HL-60/S4 treated with retinoic acid at 250 ng/mL for 4 days and 3 days (cell line): ENCODE measurements at regions not wholly inside any gene's neighbourhood (a gene's known extent, or its start where the extent isn't known, plus 50 kb on each side); places are given as distances from the start of the nearest gene placed in this dataset.

ENCODE experiments used
- in situ Hi-C: fragments of 300-500 bp; cut with MboI; formaldehyde crosslinking; loops from 2 replicates; pipeline ENCODE4 v1.7.0; 2022; ENCODE audit warnings: low sequenced_read_pairs

DNA sequence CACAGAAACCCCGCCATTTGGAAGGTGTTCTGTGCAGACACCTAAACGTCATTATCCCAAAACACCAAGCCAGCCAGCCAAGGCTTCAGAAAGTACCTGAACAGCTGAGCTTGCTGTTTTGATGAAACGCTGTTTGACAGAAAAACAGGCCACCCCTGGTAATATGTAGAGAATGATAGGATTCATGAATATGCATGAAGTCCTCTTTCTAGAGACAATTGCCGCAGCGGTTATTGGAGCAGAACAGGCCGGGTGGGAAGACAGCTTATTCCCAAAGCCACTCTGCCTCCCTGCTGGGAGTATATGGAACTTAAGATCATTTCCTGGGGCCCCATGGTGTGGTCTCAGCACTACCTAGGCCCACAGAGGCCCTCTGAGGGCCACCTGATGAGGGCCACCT, 229.5 kb downstream of the UQCRFS1 start:
- in situ Hi-C loops, result no loop called here

DNA sequence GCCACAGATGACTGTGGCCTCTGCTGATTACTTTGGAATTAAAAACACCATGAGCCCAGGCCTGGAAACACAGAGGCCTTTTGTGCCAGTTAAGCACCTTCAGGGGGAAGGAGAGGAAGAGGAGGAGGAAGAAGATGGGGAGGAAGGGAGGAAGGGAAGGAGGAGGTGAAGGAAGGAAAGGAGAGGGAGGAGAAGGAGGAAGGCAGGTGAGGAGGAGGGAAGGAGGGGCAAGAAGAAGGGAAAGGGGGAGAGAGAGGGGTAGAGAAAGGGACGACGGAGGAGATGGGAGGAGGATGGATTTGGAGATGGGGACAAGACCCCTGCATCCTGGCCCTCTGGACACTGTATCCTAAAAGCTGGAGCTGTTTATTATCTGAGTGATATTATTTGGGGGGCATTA, 231.0 kb downstream of the UQCRFS1 start:
- in situ Hi-C loops, result no loop called here

DNA sequence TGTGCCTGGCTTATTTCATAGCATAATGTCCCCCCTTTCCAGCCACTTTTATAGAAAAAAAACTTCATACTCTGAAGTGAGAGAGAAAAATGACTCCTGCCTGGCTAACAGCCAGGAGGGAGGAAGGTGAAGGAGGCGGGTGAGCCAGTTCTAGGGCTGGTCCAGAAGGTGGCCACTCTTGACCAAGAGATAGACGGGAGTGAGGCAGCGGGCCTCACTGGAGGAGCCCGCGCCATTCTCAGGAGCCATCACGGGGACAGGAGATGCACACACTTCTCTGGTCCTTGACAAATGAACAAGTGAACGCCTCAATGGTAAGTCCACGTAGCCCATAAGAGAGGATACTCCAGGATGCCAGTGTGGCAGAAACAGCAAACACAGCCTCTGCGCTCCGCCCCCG, 231.4 kb downstream of the UQCRFS1 start:
- in situ Hi-C loops, result no loop called here

DNA sequence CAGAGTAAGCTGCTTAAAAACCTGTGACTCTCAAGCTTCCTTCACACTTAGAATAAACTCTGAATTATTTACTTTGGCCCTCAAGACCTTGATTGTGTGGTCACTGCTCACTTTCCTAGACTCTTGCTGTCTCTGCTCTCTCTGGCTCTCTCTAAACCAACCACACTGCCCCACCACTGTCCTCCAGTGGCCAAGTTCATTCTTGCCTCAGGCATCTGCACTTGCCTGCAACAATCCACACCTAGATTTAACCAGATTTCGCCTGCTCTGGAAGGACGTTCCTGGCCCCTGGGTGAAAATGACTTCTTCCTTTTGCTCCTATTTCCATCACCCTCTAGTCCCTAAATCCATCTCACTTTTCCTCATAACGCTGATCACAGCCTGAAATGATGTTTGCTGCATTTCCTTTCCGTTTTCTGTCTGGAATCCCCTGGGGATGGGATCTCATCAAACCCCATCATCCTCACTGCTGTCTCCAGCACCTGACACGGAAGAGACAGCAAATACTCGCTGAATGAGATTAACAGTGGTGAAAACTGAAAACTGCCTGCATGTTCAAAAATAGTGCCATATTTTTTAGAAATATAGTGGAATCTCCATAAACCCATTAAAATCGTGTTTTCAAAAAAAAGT, 232.6 kb downstream of the UQCRFS1 start:
- in situ Hi-C loops, result no loop called here

DNA sequence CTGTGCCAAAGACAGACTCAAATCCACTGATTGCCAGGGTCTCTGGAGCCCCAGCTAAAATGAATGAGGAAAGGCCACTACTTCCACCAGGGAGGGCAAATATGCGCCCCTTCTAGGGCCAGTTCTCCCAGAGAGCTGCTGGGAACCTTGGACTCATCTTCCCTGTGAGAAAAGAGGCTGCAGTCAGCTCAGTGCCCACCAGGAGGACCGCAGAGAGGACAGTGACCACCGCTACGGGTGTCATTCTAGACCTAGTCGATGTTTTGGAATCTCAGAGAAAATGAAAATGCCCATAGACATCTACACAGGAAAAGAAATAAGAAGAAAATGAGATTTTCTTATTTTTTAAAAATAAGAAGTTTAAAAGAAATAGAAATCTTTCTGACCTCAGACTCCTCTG, 235.1 kb downstream of the UQCRFS1 start:
- in situ Hi-C loops, result no loop called here

DNA sequence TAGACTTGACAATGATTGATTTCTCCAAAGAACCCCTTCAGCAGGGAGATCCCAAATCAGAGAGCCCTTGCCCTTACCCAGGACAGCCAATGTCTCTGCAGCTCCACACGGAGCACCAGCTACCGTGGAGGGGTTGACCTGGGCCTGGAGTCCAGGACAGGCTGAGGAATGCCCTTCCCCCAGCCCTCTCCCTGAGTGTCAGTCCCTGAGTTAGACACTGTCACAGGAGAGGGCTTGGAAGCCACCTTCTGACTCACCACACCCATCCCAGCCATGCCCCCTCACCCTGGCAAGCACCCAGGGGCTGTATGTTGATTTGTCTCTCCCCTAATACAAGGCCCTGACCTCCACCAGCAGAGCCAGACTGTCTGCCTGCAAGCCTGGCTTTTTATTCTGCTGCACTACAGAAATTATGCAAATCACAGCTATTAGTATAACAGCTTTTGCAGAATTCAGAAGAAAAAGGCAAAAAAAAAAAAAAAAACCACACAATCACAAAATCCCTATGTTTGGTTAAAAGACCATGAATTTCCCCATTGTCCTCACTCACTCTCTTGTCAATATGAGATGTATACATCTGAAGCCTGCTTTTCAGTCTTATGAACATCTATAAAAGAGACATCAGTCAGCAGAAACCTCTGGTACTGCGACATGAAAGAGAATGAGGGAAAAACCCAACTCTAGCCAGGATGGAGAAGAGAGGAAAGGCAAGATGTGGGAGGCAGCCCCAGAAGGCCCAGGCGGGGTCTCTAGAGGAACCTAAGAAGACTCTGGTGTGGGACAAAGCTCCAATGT, 240.7 kb downstream of the UQCRFS1 start:
- in situ Hi-C loops, result no loop called here

DNA sequence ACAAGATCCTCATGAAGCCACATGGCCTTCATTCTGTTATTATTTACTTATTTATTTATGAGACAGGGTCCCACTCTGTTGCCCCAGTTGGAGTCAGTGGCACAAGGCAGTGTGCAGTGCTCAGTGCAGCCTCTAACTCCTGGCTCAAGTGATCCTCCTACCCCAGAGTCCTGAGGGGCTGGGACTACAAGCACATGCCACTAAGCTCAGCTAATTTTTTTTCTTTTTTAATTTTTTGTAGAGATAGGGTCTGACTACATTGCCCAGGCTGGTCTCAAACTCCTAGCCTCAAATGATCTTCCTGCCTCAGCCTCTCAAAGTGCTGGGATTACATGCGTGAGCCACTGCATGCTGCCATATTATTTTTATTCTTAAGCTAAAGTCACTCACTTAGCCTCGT, 241.4 kb downstream of the UQCRFS1 start:
- in situ Hi-C loops, result no loop called here

DNA sequence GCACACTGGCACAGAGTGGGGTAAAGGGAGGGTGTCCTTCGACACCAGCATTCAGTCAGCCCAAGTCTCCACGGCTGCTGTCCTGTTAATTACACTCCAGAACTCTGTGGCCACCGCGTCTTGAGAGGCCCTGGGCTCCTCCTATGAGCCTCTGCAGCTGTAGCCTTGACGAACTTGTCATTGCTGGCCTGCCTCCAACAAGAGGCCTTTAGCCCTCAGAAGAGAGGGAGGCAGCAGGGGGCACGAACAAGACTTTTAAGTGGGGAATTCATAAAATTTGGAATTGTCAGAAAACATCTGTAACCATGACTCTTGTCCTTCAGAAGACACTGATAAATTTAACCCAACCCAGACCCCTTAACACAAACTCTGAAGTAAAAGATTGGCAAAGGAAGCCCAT, 241.9 kb downstream of the UQCRFS1 start:
- in situ Hi-C loops, result no loop called here

DNA sequence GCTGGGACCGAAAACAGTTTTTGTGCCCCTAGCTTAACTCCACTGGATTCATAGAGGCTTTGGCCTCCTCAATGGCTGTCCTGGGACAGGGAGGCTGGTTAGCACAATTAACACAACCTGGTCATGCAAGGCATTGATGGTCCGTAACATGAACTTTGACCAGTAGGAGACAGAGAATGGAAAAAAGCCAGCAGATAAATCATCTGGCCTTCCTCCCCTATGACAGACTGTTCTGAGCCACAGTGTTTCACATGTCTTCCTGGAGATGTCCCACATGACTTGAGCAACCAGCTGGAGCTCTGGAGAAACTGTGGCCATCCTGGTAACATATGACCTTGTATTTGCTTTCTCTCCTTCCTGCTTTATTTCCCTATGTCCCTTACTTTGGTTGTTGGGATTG, 244.2 kb downstream of the UQCRFS1 start:
- in situ Hi-C loops, result no loop called here

DNA sequence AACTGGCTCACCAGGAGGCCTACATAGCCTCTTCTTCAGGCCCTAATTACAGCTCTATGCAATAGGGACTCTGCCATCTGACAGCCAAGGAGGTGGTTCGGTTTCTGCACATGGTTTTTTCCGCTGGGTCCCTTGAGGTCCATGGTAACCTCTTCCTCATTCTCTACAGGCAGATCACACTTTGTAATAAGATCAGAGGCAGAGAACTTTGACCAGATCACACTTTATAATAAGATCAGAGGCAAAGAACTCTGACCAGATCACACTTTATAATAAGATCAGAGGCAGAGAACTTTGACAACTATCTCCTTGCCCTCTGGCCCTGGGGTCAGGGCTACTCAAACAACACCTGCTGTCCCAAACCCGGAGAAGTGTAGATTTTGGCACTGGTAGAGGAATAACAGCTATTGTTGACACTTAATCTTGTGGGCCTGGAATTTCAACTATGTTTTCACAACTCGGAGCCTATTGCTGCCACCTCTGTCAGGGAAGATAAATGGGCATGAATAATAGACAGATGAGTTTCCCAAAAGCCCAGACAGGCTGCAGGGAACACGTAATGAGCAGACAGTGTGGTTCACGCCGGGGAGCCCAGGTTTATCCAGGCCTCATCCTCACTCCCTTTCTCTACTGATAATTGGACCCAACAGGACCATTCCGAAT, 246.1 kb downstream of the UQCRFS1 start:
- in situ Hi-C loops, result no loop called here

DNA sequence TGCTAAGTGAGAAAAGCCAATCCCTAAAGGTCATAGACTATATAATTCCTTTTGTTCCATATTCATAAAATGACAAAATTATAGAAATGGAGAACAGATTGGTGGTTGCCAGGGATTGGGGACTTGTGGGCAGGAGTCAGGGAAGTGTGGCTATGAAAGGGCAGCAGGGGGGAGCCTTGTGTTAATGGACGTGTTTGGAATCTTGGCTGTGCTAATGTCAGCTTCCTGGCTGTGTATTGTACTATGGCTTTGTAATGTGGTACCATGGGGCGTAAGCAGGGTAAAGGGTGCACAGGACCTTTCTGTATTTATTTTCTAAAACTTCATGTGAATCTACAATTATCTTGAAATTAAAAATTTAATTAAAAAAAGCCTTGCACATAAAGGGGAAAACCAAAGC, 248.5 kb downstream of the UQCRFS1 start:
- in situ Hi-C loops, result no loop called here

DNA sequence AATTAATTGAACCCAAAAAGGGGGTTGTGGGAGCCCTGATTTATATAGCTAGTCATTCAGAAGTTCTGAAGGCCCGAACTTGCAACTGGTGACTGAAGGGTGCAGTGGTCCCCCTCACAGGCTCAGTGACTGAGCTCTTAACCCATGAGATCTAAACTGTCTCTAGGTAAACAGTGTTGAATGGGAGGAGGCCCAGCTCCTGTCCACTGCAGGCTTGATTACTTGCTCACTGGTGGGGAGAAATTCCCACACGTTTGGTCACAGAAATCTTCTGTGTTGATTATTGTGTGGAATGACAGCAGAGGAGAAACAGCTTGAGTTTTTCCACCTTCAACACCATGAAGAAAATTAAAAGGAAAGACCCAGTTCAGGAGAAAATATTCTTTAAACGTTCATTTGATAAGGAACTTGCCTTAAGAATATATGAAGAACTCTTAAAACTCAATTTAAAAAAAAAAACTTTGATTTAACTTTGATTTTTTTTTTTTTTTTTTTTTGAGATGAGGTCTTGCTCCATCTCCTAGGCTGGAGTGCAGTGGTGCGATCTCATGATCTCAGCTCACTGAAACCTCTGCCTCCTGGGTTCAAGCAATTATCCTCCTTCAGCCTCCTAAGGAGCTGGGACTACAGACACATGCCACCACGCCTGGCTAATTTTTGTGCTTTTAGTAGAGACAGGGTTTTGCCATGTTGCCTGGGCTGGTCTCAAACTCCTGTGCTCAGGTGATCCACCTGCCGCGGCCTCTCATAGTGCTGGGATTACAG, 249.3 kb downstream of the UQCRFS1 start:
- in situ Hi-C loops, result no loop called here

DNA sequence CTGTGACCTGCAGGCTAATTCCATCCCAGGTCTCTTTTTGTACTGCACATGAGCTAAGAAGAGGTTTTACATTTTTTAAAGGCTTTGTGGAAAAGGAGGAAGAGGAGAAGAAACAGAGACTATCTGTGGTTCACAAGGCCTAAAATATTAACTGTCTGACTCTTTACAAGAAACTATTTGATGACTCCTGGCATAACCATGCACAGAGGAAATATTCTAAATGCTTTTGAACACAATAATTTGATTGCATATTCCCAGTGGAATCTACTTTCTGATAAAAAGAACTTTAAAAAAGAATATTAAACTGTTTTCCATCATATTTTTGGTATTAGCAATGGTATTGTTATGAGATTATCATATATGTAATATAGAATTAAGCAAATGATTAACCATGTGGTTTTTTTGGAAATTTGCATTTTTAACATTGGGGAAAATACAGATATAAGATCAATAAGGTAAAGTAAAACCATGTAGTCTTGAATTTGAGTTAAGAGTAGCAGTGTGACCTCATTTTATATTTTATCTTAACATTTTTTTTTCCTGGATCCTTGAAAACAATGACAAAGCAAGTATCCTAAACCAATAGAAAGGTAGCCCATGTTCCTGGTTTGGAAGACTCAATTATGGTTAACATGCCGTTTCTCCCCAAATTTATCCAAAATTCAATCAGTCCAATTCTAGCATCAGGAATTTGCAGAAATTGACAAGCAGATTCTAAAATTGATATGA, 251.0 kb downstream of the UQCRFS1 start:
- in situ Hi-C loops, result no loop called here

DNA sequence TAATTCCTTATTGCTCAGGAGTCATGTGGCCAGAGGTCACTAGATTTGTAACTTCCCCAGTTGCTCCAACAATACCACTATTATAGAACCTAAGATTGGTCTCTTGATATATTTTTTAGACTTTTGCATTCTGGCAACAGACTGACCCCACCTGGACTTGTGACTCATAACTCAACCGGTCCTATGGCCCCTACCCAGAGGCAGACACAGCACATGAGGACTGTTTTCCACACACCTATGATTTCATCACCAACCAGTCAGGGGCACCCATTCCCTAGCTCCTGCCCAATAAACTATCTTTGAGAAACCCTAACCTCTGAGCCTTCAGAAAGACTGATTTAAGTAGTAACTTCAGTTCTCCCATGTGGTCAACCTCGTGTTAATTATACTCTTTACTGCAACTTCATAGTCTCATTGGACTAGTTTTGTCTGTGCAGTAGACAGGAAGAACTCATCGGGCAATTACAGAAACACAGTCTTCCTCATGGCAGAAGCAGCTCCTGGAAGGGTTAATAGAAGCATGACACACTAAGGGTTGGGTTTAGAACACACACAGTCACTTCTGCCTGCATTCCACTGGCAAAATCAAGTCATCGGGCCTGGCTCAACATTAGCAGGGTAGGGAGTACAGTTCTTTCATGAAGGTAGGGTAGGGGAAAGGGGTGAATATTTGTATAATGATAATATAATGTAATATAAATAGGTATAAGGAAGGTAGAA, 251.8 kb downstream of the UQCRFS1 start:
- in situ Hi-C loops, result no loop called here

DNA sequence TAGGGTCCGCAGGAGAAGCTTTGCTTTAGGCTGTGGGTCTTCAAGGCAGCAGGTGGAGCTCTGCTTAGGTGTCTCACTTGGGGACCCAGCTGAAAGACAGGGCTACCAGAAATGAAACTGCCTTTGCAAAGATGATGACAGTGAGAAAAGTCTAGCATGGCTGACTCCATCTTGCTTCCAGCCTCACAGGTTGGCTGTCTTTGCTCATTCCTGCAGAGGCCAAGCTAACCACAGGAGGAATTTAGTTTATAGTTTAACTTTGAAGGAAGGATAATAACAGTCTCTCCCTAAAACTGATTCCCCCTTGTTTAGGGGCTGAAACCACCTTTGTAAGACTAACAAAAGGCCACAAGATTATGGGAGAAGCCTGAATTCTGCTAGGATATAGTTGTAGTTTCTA, 252.4 kb downstream of the UQCRFS1 start:
- in situ Hi-C loops, result no loop called here

DNA sequence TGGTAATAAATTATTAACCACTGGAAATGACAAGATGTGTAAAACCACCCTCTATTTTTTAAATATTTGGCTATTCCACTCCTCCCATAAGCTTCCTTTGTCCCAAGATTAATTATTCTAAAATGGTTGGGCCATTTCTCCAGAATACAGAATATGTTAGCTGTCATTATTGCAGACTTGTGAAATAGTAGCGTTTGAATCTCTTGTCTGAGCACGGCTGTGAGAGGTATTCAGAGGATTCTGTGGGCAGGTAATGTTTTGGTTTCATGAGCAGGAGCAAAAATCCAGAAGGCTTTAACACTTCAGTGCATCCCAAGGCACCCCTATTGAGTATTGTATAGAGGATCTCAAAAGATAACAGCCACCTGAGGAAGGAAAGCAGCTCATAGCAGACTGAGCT, 256.0 kb downstream of the UQCRFS1 start:
- in situ Hi-C loops, result no loop called here

DNA sequence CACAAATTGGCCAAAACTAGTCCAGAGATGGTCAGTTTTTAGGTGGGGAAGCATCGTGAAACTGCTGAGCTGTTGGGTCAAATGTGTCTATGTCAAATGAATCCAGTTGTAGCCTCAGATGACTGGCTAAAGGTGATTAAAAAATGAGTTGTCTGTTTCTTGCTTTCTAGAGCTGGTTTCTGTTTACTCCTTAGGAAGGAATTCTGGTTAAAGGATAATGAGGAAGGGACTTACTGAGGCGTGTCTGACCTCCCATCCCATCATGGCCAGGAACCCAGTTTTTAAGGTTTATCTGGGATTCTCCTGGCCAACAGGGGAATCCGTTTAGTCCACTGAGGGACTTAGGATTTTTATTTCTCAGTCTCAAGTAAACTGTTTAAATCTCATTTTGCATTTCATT, 256.5 kb downstream of the UQCRFS1 start:
- in situ Hi-C loops, result no loop called here

DNA sequence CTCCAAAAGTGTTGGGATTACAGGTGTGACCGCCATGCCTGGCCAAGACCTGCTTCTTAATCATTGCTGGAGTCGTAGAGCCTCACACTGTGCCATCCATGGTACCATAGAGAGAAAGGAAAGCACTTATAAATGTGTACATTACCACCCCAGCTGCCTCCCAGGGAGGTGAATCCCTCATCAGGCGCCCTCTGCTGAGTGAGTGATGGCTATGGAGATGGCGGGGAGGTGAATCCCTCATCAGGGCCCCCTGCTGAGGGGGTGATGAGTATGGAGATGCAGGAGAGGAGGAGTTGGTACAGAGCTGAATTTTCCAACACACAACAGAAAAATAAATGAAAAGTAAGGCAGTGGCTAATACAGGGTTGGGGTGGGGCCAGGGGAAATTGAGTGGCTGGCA, 263.4 kb downstream of the UQCRFS1 start:
- in situ Hi-C loops, result no loop called here

DNA sequence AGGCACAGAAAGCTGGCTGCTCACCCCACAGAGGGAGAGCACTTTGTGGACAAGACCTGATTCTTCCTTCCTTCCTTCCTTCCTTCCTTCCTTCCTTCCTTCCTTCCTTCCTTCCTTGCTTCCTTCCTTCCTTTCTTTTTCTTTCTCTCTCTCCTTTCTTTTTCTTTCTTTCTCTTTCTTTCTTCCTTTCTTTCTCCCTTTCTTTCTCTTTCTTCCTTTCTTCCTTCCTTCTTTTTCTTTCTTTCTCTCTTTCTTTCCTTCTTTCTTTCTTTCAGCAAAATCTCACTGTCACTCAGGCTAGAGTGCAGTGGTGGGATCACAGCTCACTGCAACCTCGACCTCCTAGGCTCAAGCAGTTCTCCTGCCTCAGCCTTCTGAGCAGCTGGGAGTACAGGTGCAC, 263.9 kb downstream of the UQCRFS1 start:
- in situ Hi-C loops, result no loop called here

DNA sequence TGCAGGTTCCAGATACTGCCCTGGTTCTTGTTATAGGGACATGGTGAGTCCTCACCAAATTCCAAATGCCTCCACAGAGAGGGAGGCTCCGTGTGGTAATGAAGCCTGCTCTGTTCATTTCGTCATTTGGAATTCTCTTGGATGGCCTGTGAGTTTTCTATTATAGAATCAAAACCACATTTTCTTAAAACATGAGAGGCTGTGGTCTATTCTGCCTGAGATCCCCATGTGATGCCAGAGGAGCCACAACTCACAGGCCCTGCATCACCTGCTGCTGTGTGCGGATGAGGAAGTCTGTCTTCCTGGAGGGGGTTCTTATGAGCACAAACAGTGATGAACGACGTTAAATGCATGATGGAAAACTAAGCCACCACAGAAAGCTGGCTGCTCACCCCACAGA, 264.4 kb downstream of the UQCRFS1 start:
- in situ Hi-C loops, result no loop called here
